CD4-positive, alpha-beta T cell treated with Interleukin-17A for 4 hours (primary cell): ENCODE measurements at regions not wholly inside any gene's neighbourhood (a gene's known extent, or its start where the extent isn't known, plus 50 kb on each side); places are given as distances from the start of the nearest gene placed in this dataset.

ENCODE experiments used
- DNase-seq: peaks from one replicate; pipeline ENCODE4 v3.0.0-alpha.2; 2020; ENCODE audit warnings: mixed read lengths

- DNase-seq: no peak
These were observed 289.8 kb downstream of the CTTN start for GRCh38 chr11:70688142-70688541.

DNA sequence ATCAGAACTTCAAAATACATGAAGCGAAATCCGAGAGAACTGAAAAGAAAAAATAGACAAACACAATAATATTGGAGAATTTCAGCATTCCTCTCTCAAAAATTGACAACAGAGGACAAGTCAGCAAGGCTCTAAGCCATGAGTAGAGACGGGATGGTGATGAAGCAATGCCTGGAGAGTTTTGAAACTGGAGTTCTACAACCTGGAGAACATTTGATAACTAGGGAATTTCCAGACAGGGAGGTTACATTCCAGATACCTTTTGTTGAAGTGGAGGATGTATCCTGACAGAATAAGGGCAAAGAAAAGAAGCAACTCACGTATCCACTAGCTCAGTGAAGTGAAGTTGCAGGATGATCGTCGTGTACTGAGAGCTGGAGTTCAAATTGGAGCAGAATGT is 291.4 kb downstream of the CTTN start:
- DNase-seq: no peak

DNA sequence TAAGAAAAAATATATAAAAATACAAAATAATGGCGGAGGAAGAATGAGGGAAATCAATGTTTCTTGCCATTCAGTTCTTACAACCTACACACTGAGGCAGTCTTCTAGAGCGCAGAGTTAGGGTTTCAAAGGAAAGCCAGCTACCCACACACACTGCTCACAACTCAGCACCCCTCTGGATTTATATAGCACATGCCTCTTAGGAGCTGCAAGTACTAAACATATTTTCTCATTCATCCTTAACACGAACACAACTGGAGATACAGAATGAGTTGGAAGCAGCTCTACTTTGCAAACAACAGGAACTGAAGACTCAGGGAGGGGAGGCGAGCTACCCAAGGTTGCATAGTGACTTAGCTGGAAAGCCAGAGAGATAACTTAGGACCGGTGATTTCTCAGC is 293.8 kb downstream of the CTTN start:
- DNase-seq: no peak

DNA sequence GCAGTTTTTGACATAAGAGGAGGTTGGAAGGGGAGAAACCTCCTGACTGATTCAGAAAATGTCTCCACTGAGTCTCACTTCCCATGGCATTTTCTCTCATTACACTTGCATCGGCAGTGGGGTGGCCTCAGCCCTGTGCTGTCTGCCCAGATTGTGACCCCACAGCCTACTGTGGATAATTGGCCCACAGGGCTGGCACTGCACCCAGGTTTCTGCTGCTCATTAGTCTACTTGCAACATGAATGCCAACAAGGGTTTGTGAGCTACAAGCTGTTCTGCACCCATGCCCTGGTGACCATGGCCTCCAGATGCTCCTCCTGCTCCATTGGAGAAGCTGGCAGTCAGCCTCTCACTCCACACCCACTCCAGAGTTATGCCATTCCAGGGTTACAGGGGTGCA is 296.0 kb downstream of the CTTN start:
- DNase-seq: no peak

DNA sequence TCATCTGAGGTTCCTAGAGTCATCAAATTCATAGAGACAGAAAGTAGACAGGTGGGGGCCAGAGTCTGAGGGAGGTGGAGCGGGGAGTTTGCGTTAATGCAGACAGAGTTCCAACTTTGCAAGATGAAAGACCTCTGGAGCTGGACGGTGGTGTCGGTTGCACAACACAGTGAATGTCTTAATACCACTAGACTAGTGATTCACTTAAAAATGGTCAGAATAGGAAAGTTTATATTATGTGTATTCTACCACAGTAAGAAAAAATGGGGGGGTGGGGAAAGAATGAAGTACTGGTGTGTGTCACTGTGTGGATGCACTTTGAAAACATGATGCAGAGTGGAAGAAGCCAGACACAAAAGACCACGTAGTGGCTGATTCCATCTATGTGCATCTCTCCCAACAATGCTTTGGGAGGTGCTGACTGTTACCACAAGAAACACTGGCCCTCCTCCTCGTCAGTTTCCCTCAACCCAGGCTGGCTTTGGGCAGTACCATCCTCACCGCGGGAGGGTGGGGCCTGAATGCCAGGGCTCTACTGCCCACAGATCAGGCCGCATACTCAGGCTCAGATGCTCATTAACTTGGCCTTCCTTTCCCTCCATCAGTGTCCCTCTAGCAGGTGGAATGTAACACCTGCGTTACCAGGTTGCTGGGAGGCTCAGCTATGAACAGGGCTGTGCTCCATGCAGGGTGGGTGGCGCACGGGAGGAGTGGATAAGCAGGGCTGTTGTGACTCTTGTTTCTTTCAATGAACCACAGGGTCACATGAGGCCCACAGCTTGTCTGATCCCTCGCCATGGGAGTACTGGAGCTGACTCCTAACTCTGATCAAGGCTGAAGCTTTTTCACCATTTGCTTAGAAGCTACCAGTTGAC is 297.0 kb downstream of the CTTN start:
- DNase-seq: no peak

DNA sequence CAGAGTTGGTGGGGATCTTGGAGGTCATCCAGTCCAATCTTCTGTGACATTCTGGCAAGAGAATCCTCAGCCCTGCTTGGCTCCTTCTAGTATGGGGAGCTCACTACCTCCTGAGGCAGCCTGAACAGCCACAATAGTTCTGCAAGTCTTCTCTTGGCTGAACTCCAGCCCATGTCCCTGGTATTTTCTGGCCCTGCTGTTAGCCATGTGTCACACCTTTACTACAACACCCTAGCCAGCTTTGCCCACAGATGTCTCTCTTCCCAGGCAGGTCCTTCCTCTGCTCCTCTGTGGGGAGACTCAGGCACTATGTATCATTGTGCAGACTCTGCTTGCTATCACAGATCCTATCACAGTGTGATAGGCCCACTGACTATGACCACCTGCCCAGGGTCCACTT is 297.7 kb downstream of the CTTN start:
- no peak for DNase-seq

DNA sequence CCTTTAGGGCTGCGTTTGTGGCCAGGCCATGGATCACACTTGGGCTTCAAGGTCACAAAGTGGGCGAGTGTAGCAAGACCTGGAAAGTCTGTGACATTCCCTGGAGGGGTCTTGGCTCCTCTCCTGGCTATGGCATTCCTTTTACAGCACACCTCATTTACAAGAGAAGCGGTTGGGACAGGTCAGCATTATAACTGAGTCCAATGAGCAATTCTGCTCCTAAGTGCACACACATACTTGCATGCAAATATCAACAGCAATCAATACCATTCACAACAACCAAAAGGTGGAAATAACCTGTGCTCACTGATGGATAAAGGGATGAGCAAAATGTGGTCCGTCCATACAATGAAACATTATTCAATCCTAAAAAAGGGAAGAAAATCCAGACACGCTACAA is 298.2 kb downstream of the CTTN start:
- DNase-seq: no peak

DNA sequence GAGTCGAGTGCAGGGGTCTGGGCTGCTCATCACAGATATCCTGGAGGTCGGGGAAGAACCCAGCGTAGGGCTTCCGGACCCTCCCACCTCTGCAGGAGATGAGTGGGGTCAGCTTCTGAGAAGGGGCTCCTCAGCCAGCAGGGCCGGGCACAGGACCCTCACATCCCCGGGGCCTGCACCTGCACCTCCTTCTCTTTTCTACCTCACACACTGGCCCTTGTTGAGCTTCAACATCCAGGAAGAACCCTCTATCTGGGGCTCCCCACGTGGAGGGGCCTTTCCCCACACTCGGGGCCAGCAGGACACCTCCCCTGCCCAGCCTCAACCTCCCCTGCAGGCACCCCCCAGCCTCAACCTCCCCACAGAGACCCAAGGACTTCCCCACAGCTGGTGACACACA is 299.4 kb downstream of the CTTN start:
- DNase-seq: no peak

DNA sequence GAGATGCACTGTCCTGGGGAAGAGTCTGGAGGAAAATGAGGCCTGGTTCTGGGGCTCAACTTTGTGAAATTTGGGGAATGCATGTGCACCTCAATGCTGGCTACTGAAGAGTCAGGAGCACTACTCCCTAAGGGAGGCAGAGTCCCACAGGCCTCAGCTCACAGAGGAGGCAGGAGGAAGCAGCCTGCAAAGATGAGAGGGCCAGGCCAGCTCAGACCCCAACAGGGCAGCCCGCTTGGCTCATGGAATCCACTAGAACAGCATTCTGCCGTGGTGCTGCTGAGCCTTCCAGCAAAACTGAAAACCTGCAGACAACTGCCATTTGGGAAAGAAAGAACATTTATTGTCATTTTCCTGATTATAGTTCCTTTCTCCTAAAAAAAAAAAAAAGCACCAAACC is 300.5 kb downstream of the CTTN start:
- DNase-seq: no peak

DNA sequence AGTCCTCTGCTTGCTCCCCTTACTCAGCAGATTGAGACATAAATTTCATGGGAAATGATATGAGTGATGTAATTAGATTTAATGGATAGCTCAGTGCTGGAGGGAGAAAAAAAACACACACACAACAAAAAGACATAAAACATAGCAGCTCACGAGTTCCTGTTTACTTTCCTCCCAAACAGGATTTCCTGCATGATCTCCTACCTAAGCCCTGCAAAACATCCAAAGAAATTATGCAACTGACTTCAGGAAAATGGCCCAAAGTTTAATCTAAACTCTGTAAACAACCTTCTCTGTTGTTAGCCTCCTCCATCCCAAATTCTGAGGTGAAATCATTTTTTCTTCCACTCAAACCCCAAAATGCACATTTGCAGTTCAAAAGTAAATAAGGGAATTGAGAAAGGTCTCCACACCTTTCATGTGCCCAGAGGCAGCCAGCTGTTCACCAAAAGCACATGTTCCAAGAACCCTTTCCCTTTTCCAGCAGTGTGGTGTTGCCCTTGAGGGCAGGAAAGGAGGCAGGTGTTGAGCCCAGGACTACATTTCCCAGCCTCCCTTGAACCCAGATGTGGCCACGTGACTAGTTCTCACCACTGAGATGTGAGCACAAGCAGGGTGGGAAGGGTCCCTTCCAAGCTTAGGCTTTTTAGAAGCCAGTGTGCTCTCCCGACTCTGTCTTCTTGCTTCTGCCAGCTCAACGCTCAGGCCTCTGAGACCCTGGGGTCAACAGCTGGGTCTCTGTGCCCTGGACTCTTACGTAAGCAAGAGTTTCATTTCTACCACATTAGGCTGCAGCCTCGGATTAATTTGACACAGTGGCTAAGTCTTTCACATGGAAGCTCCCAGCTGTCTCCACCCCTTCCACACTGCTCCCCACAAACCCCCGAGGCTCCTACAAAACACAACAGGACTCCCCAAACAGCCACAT is 301.2 kb downstream of the CTTN start:
- DNase-seq: no peak

DNA sequence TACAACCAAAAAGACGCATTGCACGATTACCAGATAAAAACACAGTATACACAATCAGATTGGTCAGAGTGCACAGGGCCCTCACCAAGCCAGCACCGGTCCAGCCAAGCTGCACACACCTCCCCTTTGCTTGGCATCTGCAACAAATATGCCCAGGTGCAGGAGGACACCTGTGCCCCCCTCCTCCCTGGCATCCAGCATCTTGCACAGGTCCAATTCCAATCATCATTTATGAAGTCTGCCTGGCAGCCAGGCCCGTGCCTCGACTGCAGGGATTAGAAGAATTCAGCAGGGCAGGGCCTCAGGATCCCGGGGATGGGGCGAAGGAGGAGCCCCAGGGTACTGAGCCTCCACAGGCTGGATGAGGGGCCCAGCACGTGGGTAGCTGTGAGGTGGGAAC is 302.1 kb downstream of the CTTN start:
- DNase-seq: no peak

GRCh38 chr11:70700871-70701270 is 302.5 kb downstream of the CTTN start:
- no peak for DNase-seq

- DNase-seq: no peak
These were observed 303.8 kb downstream of the CTTN start for GRCh38 chr11:70702040-70702648.

DNA sequence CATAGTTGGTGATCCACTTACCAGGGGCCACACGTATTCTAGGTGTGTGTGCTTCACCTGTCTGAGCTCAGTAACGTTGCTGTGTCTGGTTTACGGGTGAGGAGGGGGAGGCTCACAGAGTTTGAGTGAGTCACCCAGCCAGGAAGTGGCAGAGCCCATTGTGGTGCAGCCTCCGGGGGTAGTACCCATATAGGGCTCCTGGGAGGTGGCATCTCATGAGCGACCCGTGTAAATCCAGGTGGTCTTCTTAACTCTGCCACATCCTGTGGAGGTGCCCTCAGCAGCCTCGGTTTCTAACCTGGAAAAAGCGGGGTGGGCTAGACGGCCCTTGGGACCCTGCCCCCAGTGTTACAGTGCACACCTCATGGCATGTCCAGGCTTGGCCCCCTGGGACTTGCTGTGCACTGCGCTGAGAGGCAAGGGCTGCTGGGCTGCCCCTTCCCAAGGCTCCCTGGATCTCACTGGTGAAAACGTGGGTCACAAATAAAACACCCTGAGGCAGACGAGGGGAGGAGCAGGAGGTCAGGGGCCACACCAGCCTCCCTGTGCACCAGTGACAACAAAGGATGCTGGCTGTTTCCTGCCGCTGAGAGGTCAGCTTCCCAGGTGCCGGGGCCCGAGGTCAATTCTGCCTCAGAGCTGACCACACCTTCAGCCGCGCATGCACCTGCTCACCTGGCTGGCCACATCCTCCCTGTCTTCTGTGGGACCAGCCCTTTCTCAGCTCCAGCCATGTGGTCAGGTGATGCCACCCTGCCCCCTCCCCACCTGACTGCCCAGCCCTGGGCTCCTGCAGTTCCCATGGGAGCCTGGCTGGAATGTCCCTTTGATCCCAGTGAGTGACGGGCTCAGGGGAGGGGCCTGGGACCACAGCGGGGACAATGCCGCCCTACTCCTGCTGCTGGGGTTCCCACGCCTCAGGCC is 305.1 kb downstream of the CTTN start:
- no peak for DNase-seq

DNA sequence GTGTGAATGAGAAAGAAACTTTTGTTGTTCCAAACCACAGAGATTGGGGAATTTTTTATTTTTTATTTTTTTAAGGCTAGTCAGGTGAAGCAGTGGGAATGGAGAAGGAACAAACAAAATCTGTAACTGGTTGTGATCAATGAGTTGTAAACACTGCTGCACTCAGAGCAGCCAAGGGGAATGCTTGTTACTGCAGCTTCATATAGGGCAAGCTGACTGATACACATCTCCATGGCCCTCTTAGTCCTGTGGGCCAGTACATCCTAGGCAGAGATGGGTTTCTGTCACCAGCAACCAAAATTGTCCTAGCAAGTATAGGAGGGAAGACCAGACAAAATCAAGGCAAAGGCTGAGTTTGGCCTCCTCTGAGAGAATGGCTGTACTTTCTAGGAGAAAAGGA is 306.8 kb downstream of the CTTN start:
- no peak for DNase-seq

GRCh38 chr11:70705930-70706329 is 307.6 kb downstream of the CTTN start:
- DNase-seq: no peak

- no peak for DNase-seq
These were observed 309.5 kb downstream of the CTTN start for GRCh38 chr11:70707821-70708220.

GRCh38 chr11:70709596-70709995 is 311.3 kb downstream of the CTTN start:
- no peak for DNase-seq

DNA sequence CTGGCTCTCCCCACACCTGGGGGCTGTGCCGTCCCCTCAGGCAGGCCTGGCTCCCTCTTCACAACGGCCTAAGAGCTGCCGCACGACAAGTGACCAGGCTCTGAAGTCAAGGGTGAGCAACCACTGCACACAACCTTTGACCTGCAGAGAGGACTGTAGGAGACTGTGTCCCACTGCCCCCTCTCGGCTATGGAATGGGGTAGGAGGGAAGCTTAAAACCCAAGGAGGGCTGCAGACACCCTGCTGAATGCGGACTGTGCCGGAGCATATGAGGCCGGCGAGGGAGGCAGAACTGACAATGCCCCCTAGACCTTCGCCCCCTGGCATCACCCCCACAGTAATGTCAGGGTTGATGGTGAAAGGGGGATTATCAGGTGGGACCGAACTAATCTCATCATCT is 311.9 kb downstream of the CTTN start:
- DNase-seq: no peak

GRCh38 chr11:70710601-70711000 is 312.3 kb downstream of the CTTN start:
- DNase-seq: no peak

DNA sequence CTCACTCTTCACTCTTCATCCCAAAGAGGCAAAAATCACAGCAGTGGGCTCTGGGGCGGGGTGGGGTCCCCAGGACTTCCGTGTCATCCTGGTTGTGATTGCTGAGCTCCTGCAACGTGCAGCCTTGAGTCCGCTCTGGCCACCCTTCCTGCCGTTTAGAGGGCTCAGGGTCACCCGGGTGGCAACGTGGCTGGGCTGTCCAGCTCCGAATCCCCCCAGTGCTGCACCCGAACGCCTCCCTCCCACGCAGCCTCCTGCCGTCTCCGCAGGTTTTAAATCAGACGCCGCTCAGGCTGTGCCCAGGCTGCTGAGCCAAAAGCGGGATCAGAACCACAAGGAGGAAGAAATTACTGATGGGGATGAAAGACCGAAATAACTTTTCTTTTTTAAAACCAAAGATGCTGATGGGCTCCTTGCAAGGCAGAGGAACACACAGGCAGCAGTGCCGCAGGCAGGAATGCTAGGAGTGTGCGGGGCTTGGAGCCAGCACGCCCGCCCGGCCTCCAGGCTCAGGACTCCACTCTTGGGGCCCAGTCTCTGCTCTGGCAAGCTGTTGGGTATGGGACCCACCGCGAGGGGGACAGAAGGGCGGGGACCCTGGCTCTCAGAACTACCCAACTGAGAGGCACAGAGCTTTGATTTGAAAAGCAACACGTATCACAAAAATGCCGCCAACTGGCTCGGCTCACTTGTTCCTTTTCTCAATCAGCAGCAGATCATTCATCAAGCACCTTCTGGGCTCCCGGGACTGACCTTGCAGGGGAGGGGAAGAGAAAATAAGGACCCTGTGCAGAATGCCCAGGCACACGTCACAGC is 313.0 kb downstream of the CTTN start:
- no peak for DNase-seq

DNA sequence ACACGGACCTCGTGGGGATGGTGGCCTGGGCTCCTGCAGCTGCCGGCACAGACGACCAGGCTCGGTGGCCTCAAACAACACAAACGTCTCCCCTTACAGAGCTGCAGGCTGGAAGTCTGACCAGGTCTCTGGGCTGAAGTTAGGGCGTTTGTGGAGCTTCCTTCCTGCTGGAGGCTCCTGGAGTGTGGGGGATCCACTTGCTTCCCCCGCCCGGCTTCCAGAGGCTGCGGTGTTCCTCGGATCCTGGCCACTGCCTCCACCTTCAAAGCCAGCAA is 313.5 kb downstream of the CTTN start:
- no peak for DNase-seq
